ENCODE measurements at regions not wholly inside any gene's neighbourhood (a gene's known extent, or its start where the extent isn't known, plus 50 kb on each side); places are given as distances from the start of the nearest gene placed in this dataset.

DNA sequence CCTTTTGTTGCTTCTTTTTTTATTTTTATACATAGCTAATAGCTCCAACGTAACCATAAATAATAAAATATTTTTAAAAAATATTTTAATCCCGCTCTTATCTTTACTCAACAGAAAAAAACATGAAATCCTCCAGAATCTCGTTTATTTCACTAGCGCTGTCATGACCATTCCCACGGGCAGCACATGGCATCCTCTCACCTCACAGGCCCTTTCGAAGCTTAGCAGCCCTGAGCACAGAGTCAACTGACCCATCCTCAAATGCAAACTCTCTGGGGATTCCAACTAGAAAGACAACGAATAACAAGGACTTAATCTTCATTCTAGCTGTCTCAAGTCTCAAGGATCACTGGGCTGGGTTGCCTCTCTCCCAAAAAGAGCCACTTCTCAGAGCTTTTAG is 285.9 kb upstream of the PPARGC1A start:
- no peak overlapping the region for H3K27ac ChIP-seq
- TF ChIP-seq ZFX (IDR thresholded peaks at IDR 0.05) = no peak
- TF ChIP-seq, protein P1, sequence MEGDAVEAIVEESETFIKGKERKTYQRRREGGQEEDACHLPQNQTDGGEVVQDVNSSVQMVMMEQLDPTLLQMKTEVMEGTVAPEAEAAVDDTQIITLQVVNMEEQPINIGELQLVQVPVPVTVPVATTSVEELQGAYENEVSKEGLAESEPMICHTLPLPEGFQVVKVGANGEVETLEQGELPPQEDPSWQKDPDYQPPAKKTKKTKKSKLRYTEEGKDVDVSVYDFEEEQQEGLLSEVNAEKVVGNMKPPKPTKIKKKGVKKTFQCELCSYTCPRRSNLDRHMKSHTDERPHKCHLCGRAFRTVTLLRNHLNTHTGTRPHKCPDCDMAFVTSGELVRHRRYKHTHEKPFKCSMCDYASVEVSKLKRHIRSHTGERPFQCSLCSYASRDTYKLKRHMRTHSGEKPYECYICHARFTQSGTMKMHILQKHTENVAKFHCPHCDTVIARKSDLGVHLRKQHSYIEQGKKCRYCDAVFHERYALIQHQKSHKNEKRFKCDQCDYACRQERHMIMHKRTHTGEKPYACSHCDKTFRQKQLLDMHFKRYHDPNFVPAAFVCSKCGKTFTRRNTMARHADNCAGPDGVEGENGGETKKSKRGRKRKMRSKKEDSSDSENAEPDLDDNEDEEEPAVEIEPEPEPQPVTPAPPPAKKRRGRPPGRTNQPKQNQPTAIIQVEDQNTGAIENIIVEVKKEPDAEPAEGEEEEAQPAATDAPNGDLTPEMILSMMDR (conservative IDR thresholded peaks at IDR 0.05) = no peak

DNA sequence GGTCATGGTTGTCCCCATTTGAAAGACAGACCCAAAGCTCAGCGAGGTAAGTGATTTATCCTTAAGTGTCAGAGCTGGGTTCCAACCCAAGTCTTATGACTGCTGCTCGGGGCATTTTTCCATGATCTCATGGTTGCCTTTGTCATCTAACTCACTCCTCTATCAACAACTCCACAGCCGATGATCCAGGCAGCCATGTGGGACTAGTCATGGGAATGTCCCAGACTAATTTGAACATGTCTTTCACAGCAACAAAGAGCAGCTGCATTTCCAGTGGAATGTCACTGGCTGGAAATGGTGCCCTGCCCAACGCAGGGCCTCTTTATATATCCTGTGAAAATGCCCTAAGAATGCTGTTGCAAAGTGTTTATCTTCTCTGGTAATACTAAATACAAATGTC is 284.8 kb upstream of the PPARGC1A start:
- TF ChIP-seq, protein P1 (conservative IDR thresholded peaks at IDR 0.05) = no peak
- TF ChIP-seq ZFX (IDR thresholded peaks at IDR 0.05) = no peak
- no peak overlapping the region for H3K27ac ChIP-seq

DNA sequence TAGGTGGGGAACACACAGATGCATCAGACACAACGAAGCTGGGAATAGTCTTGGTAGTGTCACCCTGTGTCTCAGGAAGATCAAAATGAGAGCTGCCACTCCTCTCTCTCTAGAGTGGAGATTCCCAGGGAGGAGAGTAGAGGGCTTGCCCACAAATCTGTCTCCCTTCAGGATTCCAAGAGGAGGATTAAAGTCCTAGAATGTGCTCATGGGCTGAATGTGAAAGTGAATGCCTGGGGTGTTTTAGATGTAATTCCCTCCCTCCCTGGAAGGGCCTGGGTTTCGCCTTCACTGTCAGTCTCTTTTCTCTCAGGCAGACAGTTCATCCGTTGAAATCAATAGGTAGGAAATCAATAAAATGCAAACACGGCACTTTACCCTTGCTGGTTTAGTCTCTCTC is 282.6 kb upstream of the PPARGC1A start:
- no peak overlapping the region for H3K27ac ChIP-seq
- TF ChIP-seq ZFX (IDR thresholded peaks at IDR 0.05) = no peak
- TF ChIP-seq, protein P1 (conservative IDR thresholded peaks at IDR 0.05) = no peak

DNA sequence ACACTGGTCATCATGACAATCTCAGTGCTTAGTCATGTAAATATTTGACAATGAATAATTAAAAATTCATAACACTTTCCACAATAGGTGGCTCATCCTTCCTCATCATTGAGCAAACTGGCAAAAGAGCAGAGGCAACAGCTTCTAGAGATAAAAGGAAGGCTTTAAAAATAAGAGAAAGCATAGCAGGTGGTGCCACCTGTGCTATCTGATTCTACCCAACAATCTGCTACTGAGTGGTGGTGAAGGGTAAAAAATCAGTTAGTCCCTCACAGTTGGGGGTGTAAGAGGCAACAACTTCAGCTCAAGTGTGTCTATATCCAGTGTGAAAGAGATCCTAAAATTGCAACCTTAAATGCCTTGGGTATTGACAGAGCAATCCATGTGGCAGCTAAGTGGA is 280.1 kb upstream of the PPARGC1A start:
- no peak for TF ChIP-seq ZFX (IDR thresholded peaks at IDR 0.05)
- TF ChIP-seq, protein P1 (conservative IDR thresholded peaks at IDR 0.05) = no peak

DNA sequence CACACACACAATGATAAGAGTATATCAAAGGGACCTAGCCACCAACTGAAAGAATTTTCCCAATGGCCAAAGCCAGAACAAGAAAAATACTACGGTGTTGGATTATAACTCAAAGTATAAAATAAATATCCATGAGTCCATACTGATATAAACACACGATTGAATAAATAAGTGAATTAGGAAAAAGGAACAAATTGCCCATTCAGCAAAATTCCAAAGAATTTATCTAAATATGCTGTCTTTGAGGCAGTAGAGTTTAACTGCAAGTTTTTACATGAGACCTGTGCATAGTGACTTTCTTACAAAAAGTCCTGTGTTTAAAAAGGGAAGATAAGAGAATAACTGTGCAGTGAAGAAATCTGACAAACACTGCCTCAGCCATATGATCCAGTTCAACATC is 278.8 kb upstream of the PPARGC1A start:
- TF ChIP-seq ZFX (IDR thresholded peaks at IDR 0.05) = no peak
- TF ChIP-seq, protein P1 (conservative IDR thresholded peaks at IDR 0.05) = no peak
- no peak overlapping the region for H3K27ac ChIP-seq

More for the DNA sequence above, 280.1 kb upstream of the PPARGC1A start:
- H3K27ac ChIP-seq = no peak overlapping the region

DNA sequence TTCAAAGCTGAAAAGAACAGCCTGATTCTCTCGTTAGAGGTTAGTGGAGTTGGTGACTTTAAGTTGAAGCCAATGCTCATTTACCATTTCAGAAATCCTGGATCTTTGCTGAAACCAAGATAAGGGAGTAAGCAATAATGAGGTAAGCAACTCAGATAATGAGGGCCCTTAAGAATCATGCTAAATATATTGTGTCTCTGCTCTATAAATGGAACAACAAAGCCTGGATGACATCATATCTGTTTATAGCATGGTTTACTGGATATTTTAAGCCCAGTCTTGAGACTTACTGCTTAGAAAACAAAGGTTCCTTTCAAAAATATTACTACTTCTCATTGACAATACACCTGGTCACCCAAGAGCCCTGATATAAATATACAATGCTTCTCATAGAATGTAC is 276.7 kb upstream of the PPARGC1A start:
- H3K27ac ChIP-seq = no peak overlapping the region

DNA sequence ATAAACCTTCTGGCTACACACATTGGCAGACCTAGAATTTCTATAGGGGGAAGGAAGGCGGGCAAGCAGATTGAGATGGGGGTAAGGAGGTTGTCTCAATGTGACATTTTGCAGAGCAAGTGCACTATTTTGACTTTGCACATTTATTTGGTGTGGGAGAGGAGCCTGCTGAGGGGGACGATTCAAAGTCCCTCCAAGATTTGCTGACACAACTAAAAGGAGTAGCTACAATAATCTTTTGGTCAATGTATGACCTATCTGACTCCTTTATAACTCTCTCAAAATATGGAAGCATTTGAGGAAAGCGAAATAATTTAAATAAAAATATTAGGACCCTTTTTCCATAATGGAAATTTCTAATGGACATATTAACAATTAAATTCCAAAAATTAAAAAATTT is 274.9 kb upstream of the PPARGC1A start:
- H3K27ac ChIP-seq = no peak overlapping the region
- TF ChIP-seq, protein P1 (conservative IDR thresholded peaks at IDR 0.05) = no peak
- no peak for TF ChIP-seq ZFX (IDR thresholded peaks at IDR 0.05)

More for the DNA sequence above, 276.7 kb upstream of the PPARGC1A start:
- TF ChIP-seq, protein P1 (conservative IDR thresholded peaks at IDR 0.05) = no peak
- TF ChIP-seq ZFX (IDR thresholded peaks at IDR 0.05) = no peak
